ENCODE measurements at regions not wholly inside any gene's neighbourhood (a gene's known extent, or its start where the extent isn't known, plus 50 kb on each side); places are given as distances from the start of the nearest gene placed in this dataset.

- ChIA-PET POLR2A (no interaction called here), CTCF (no interaction called here)
- no peak for DNase-seq (ENCODE audit: extremely low spot score)
- TF ChIP-seq CTCF (IDR thresholded peaks at IDR 0.05; ENCODE audit: control extremely low read depth, extremely low read depth, low read depth, missing control alignments) = no peak
These were observed 54.5 kb upstream of the HS3ST4 start for GRCh38 chr16:25637236-25637635.

- DNase-seq (ENCODE audit: extremely low spot score) = no peak
- TF ChIP-seq CTCF (IDR thresholded peaks at IDR 0.05; ENCODE audit: control extremely low read depth, extremely low read depth, low read depth, missing control alignments) = no peak
- ChIA-PET POLR2A (no interaction called here), CTCF (no interaction called here)
These were observed 55.1 kb upstream of the HS3ST4 start for GRCh38 chr16:25636662-25637061.

- POLR2A ChIA-PET = no interaction called here
- CTCF ChIA-PET = no interaction called here
- DNase-seq (ENCODE audit: extremely low spot score) = no peak
- TF ChIP-seq CTCF (IDR thresholded peaks at IDR 0.05; ENCODE audit: control extremely low read depth, extremely low read depth, low read depth, missing control alignments) = no peak
These were observed 56.3 kb upstream of the HS3ST4 start for GRCh38 chr16:25635454-25635853.

GRCh38 chr16:25633549-25633948, 58.2 kb upstream of the HS3ST4 start:
- CTCF ChIA-PET = no interaction called here
- no peak for TF ChIP-seq CTCF (IDR thresholded peaks at IDR 0.05; ENCODE audit: control extremely low read depth, extremely low read depth, low read depth, missing control alignments)
- no peak for DNase-seq (ENCODE audit: extremely low spot score)
- POLR2A ChIA-PET = no interaction called here

- TF ChIP-seq CTCF (IDR thresholded peaks at IDR 0.05; ENCODE audit: control extremely low read depth, extremely low read depth, low read depth, missing control alignments) = no peak
- POLR2A ChIA-PET = no interaction called here
- no peak for DNase-seq (ENCODE audit: extremely low spot score)
- CTCF ChIA-PET = no interaction called here
These were observed 63.0 kb upstream of the HS3ST4 start for GRCh38 chr16:25628766-25629165.

- no peak for DNase-seq (ENCODE audit: extremely low spot score)
- POLR2A ChIA-PET = no interaction called here
- CTCF ChIA-PET = no interaction called here
- no peak for TF ChIP-seq CTCF (IDR thresholded peaks at IDR 0.05; ENCODE audit: control extremely low read depth, extremely low read depth, low read depth, missing control alignments)
These were observed 64.1 kb upstream of the HS3ST4 start for GRCh38 chr16:25627641-25628040.

GRCh38 chr16:25626172-25626571, 65.6 kb upstream of the HS3ST4 start:
- DNase-seq (ENCODE audit: extremely low spot score) = no peak
- TF ChIP-seq CTCF (IDR thresholded peaks at IDR 0.05; ENCODE audit: control extremely low read depth, extremely low read depth, low read depth, missing control alignments) = no peak
- ChIA-PET CTCF (no interaction called here), POLR2A (no interaction called here)
